ENCODE measurements at regions not wholly inside any gene's neighbourhood (a gene's known extent, or its start where the extent isn't known, plus 50 kb on each side); places are given as distances from the start of the nearest gene placed in this dataset.

- DNase-seq (ENCODE audit: low read depth, low spot score) (no peak), FAIRE-seq (no peak)
- H3K79me2 ChIP-seq (ENCODE audit: control insufficient read depth, insufficient read depth, low read length) = no peaks in the 10 kb centered on the region
- no peaks in the 10 kb centered on the region for H3K9me1 ChIP-seq (ENCODE audit: control insufficient read depth, extremely low read depth, insufficient read depth, low read length)
- H2AFZ ChIP-seq (ENCODE audit: control insufficient read depth, low read length) = no peak overlapping the region
- H3K4me1 ChIP-seq (ENCODE audit: control insufficient read depth, extremely low read depth, insufficient read depth, low read length) = peaks cover 14% of the 10 kb centered on the region
- no peaks in the 10 kb centered on the region for H3K27me3 ChIP-seq (ENCODE audit: control insufficient read depth, extremely low read depth, insufficient read depth, low read length)
- H3K4me3 ChIP-seq (ENCODE audit: control insufficient read depth in 2 of 3, extremely low read depth in 1 of 3, insufficient read depth in 2 of 3, low read depth in 1 of 3, low read length in 3 of 3) = no peak overlapping the region
- no peaks in the 10 kb centered on the region for H3K9me3 ChIP-seq (ENCODE audit: control insufficient read depth, low read depth, low read length)
- TF ChIP-seq CTCF (optimal IDR thresholded peaks at IDR 0.05 in 1 of 3, IDR thresholded peaks at IDR 0.05 in 1 of 3, conservative IDR thresholded peaks at IDR 0.05 in 1 of 3; ENCODE audit: extremely low read depth in 1 of 3, insufficient read depth in 2 of 3, low read length in 3 of 3) = no peak
- TF ChIP-seq EZH2 (IDR thresholded peaks at IDR 0.05; ENCODE audit: low read length) = no peak
- H3K4me2 ChIP-seq (ENCODE audit: control insufficient read depth, extremely low read depth, insufficient read depth, low read depth, low read length) = no peak overlapping the region
- dilution Hi-C loops (cut with MboI; ENCODE audit: extremely low pct_ligation_motif_present, low sequenced_read_pairs) = no loop called here
- H4K20me1 ChIP-seq (ENCODE audit: control insufficient read depth, extremely low read depth, insufficient read depth, low read length) = no peaks in the 10 kb centered on the region
- no peaks in the 10 kb centered on the region for H3K36me3 ChIP-seq (ENCODE audit: control insufficient read depth in 2 of 2, extremely low read depth in 1 of 2, insufficient read depth in 2 of 2, low read length in 2 of 2)
- no peak overlapping the region for H3K27ac ChIP-seq (ENCODE audit: control insufficient read depth, insufficient read depth, low read length)
- no peak overlapping the region for H3K9ac ChIP-seq (ENCODE audit: control insufficient read depth, extremely low read depth, insufficient read depth, low read length)
Measured at GRCh38 chr17:53492532-53492931, 330.2 kb upstream of the KIF2B start.

GRCh38 chr17:53490447-53490968 is 332.2 kb upstream of the KIF2B start:
- dilution Hi-C loops (cut with MboI; ENCODE audit: extremely low pct_ligation_motif_present, low sequenced_read_pairs) = no loop called here
- TF ChIP-seq EZH2 (IDR thresholded peaks at IDR 0.05; ENCODE audit: low read length) (no peak), CTCF (optimal IDR thresholded peaks at IDR 0.05 in 1 of 3, IDR thresholded peaks at IDR 0.05 in 1 of 3, conservative IDR thresholded peaks at IDR 0.05 in 1 of 3; ENCODE audit: extremely low read depth in 1 of 3, insufficient read depth in 2 of 3, low read length in 3 of 3) (no peak)
- DNase-seq (ENCODE audit: low read depth, low spot score) (no peak), FAIRE-seq (no peak)
- Histone ChIP-seq H3K36me3 (ENCODE audit: control insufficient read depth in 2 of 2, extremely low read depth in 1 of 2, insufficient read depth in 2 of 2, low read length in 2 of 2) (no peaks in the 10 kb centered on the region), H3K9me1 (ENCODE audit: control insufficient read depth, extremely low read depth, insufficient read depth, low read length) (no peaks in the 10 kb centered on the region), H2AFZ (ENCODE audit: control insufficient read depth, low read length) (no peak overlapping the region), H3K27me3 (ENCODE audit: control insufficient read depth, extremely low read depth, insufficient read depth, low read length) (no peaks in the 10 kb centered on the region), H3K79me2 (ENCODE audit: control insufficient read depth, insufficient read depth, low read length) (no peaks in the 10 kb centered on the region), H3K4me3 (ENCODE audit: control insufficient read depth in 2 of 3, extremely low read depth in 1 of 3, insufficient read depth in 2 of 3, low read depth in 1 of 3, low read length in 3 of 3) (no peak overlapping the region), H3K9ac (ENCODE audit: control insufficient read depth, extremely low read depth, insufficient read depth, low read length) (no peak overlapping the region), H4K20me1 (ENCODE audit: control insufficient read depth, extremely low read depth, insufficient read depth, low read length) (no peaks in the 10 kb centered on the region), H3K4me1 (ENCODE audit: control insufficient read depth, extremely low read depth, insufficient read depth, low read length) (peaks cover 14% of the 10 kb centered on the region), H3K27ac (ENCODE audit: control insufficient read depth, insufficient read depth, low read length) (no peak overlapping the region), H3K4me2 (ENCODE audit: control insufficient read depth, extremely low read depth, insufficient read depth, low read depth, low read length) (no peak overlapping the region), H3K9me3 (ENCODE audit: control insufficient read depth, low read depth, low read length) (no peaks in the 10 kb centered on the region)
